PC-9 (cell line): ENCODE measurements at regions not wholly inside any gene's neighbourhood (a gene's known extent, or its start where the extent isn't known, plus 50 kb on each side); places are given as distances from the start of the nearest gene placed in this dataset.

ENCODE experiments used
- BruUV-seq: library from RNA; stranded (reverse); fragments of 400-500 nt; replicated peaks from 2 replicates; lab custom pipeline; 2021; lab: Mats Ljungman, UMichigan
- CTCF ChIA-PET: fragments of 300-600 bp; sonication (Branson Sonifier 250); formaldehyde crosslinking; loops from one replicate; lab custom pipeline; 2022; ENCODE audit warnings: antibody characterized with exemption; lab: Charles Lee
- POLR2A ChIA-PET: fragments of 300-600 bp; sonication (Branson Sonifier 250); formaldehyde crosslinking; loops from one replicate; lab custom pipeline; 2022; ENCODE audit warnings: antibody characterized with exemption; ENCODE audit not compliant: unreplicated experiment; lab: Charles Lee
- DNase-seq, 2 experiments: peaks; one replicate each; pipeline versions ENCODE4 v3.0.0 to v3.0.0-alpha.2; 2015 to 2022; ENCODE audit warnings: mixed read lengths in 1 of 2
- H2AFZ ChIP-seq: fragments of 200-600 bp; sonication (generic); 2 replicates; pipeline ENCODE4 v1.8.1; 2017; ENCODE audit warnings: antibody characterized with exemption
- H3F3A ChIP-seq: fragments of 200-600 bp; sonication (generic); 2 replicates; pipeline ENCODE4 v1.8.1; 2017; ENCODE audit warnings: antibody characterized with exemption, mild to moderate bottlenecking, low read depth; ENCODE audit not compliant: insufficient read depth
- H3K27ac ChIP-seq: fragments of 200-600 bp; sonication (generic); 2 replicates; pipeline ENCODE4 v1.6.1; 2016; ENCODE audit warnings: mixed run types
- H3K27me3 ChIP-seq: fragments of 200-600 bp; sonication (generic); 2 replicates; pipeline ENCODE4 v1.6.1; 2016; ENCODE audit warnings: low read depth, mixed run types; ENCODE audit not compliant: insufficient read depth
- H3K36me3 ChIP-seq: fragments of 200-600 bp; sonication (generic); 2 replicates; pipeline ENCODE4 v1.6.1; 2016; ENCODE audit warnings: low read depth, mixed run types
- H3K4me1 ChIP-seq: fragments of 200-600 bp; sonication (generic); replicated peaks from 2 replicates; pipeline ENCODE4 v1.6.1; 2016; ENCODE audit warnings: mixed run types; ENCODE audit not compliant: insufficient read depth
- H3K4me2 ChIP-seq: fragments of 200-600 bp; sonication (generic); 2 replicates; pipeline ENCODE4 v1.6.1; 2017; ENCODE audit warnings: mixed run types
- H3K4me3 ChIP-seq: fragments of 200-600 bp; sonication (generic); 2 replicates; pipeline ENCODE4 v1.6.1; 2016; ENCODE audit warnings: mixed run types
- H3K79me2 ChIP-seq: fragments of 200-600 bp; sonication (generic); 2 replicates; pipeline ENCODE4 v1.6.1; 2017; ENCODE audit warnings: low read depth, mixed run types
- H3K9me2 ChIP-seq: fragments of 200-600 bp; sonication (generic); 2 replicates; pipeline ENCODE4 v1.8.1; 2017; ENCODE audit warnings: mild to moderate bottlenecking; ENCODE audit not compliant: insufficient read depth
- H3K9me3 ChIP-seq: fragments of 200-600 bp; sonication (generic); 2 replicates; pipeline ENCODE4 v1.8.1; 2016; ENCODE audit warnings: low read depth; ENCODE audit not compliant: insufficient read depth
- H4K20me1 ChIP-seq: fragments of 200-600 bp; sonication (generic); 2 replicates; pipeline ENCODE4 v1.8.1; 2017; ENCODE audit not compliant: insufficient read depth
- EZH2 ChIP-seq: fragments of 200-600 bp; sonication (generic); IDR thresholded peaks from 2 replicates; pipeline ENCODE4 v1.8.0; 2017; ENCODE audit warnings: antibody characterized with exemption, low read depth
- intact Hi-C: fragments of 100-400 bp; cut with micrococcal nuclease; formaldehyde crosslinking; loops from one replicate; pipeline ENCODE4 v1.10.0; 2022; ENCODE audit not compliant: unreplicated experiment
- TF ChIP-seq, protein P1 (sequence below): fragments of 200-600 bp; sonication (generic); conservative IDR thresholded peaks from 2 replicates; pipeline ENCODE4 v1.6.1; 2017; ENCODE audit warnings: mixed run types, antibody characterized with exemption, mild to moderate bottlenecking, moderate library complexity

DNA sequence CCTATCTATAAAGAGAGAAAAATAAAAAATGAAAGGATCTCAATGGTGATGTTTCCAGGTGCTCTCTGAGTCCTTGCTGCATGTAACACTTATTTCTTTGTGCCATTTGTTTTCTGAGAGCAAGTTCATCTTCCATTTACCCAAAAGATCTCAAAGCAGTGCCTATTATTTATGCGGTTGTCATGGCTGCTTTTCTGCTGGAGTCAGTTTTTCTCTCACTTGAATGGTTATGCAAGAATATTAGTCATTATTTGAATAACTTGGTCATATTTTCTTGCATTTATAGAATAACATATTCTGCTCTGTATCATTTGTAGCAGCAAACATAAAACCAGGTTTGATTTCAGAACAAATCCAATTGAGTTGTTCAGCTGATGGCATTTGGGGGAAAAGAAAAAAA is 141.8 kb upstream of the G2E3 start:
- no peak for DNase-seq
- Histone ChIP-seq H2AFZ (no peak overlapping the region), H4K20me1 (no peaks in the 10 kb centered on the region), H3K9me2 (no peaks in the 10 kb centered on the region), H3K9me3 (no peaks in the 10 kb centered on the region), H3K4me3 (no peak overlapping the region), H3K4me1 (no peaks in the 10 kb centered on the region), H3K27me3 (no peaks in the 10 kb centered on the region), H3K79me2 (no peaks in the 10 kb centered on the region), H3K27ac (no peak overlapping the region), H3F3A (no peaks in the 10 kb centered on the region), H3K4me2 (no peak overlapping the region), H3K36me3 (no peaks in the 10 kb centered on the region)
- ChIA-PET POLR2A (no interaction called here), CTCF (no interaction called here)
- BruUV-seq = no TSS peak
- TF ChIP-seq EZH2 = no peak
- TF ChIP-seq, protein P1, sequence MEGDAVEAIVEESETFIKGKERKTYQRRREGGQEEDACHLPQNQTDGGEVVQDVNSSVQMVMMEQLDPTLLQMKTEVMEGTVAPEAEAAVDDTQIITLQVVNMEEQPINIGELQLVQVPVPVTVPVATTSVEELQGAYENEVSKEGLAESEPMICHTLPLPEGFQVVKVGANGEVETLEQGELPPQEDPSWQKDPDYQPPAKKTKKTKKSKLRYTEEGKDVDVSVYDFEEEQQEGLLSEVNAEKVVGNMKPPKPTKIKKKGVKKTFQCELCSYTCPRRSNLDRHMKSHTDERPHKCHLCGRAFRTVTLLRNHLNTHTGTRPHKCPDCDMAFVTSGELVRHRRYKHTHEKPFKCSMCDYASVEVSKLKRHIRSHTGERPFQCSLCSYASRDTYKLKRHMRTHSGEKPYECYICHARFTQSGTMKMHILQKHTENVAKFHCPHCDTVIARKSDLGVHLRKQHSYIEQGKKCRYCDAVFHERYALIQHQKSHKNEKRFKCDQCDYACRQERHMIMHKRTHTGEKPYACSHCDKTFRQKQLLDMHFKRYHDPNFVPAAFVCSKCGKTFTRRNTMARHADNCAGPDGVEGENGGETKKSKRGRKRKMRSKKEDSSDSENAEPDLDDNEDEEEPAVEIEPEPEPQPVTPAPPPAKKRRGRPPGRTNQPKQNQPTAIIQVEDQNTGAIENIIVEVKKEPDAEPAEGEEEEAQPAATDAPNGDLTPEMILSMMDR = no peak
- intact Hi-C loops = no loop called here

DNA sequence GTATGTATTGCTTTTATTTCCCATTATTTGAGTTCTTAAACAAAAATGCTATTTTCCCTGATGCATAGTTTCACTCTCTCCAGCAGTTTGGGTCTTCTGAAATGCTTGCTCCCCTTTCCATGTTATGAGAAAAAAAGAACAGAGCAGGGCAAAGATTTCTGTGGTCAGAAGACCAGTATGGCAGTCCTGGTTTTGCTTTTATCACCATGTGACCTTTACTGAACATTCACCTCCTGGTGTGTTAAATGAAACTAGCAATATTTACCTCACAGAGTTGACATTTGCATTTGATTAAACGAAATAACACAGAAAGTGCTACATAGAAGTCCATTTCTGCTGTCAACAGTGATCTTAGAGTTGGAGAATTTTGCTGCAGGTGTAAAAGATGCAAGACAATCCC is 141.0 kb upstream of the G2E3 start:
- intact Hi-C loops = no loop called here
- DNase-seq = no peak
- ChIA-PET POLR2A (no interaction called here), CTCF (no interaction called here)
- Histone ChIP-seq H3F3A (no peaks in the 10 kb centered on the region), H3K9me2 (no peaks in the 10 kb centered on the region), H3K27ac (no peak overlapping the region), H3K9me3 (no peaks in the 10 kb centered on the region), H3K27me3 (no peaks in the 10 kb centered on the region), H2AFZ (no peak overlapping the region), H3K4me2 (no peak overlapping the region), H3K4me1 (no peaks in the 10 kb centered on the region), H3K4me3 (no peak overlapping the region), H3K79me2 (no peaks in the 10 kb centered on the region), H4K20me1 (no peaks in the 10 kb centered on the region), H3K36me3 (no peaks in the 10 kb centered on the region)
- TF ChIP-seq, protein P1 = no peak
- TF ChIP-seq EZH2 = no peak
- no TSS peak for BruUV-seq

DNA sequence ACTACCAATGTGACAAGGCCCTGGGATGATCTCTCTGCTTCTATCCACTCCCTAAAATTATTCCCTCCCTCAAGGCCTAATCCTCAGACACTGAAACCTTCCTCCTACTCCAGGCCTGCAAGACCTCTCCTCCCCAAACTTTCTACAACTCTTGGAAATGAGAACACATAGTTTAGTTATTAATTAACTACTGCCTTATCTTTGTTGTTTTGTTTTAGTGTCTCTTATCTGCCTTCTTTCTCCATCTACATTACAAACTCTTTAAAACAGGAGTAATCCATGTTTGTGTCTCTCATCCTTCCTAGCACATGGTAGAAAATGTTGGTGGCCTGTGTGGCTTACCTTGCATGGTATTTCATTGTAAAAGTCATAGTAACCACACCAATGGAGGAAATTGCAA is 139.9 kb upstream of the G2E3 start:
- no peaks in the 10 kb centered on the region for H3K9me2 ChIP-seq
- H3K4me2 ChIP-seq = no peak overlapping the region
- no peak overlapping the region for H3K4me3 ChIP-seq
- POLR2A ChIA-PET = no interaction called here
- DNase-seq = no peak
- no peaks in the 10 kb centered on the region for H3K27me3 ChIP-seq
- CTCF ChIA-PET = no interaction called here
- no peak overlapping the region for H3K27ac ChIP-seq
- H3K36me3 ChIP-seq = no peaks in the 10 kb centered on the region
- no TSS peak for BruUV-seq
- intact Hi-C loops = no loop called here
- no peaks in the 10 kb centered on the region for H3F3A ChIP-seq
- H3K4me1 ChIP-seq = no peaks in the 10 kb centered on the region
- no peaks in the 10 kb centered on the region for H3K9me3 ChIP-seq
- no peak overlapping the region for H2AFZ ChIP-seq
- no peaks in the 10 kb centered on the region for H3K79me2 ChIP-seq
- no peaks in the 10 kb centered on the region for H4K20me1 ChIP-seq
- TF ChIP-seq EZH2 = no peak
- TF ChIP-seq, protein P1 = no peak
